ENCODE measurements at regions not wholly inside any gene's neighbourhood (a gene's known extent, or its start where the extent isn't known, plus 50 kb on each side); places are given as distances from the start of the nearest gene placed in this dataset.

DNA sequence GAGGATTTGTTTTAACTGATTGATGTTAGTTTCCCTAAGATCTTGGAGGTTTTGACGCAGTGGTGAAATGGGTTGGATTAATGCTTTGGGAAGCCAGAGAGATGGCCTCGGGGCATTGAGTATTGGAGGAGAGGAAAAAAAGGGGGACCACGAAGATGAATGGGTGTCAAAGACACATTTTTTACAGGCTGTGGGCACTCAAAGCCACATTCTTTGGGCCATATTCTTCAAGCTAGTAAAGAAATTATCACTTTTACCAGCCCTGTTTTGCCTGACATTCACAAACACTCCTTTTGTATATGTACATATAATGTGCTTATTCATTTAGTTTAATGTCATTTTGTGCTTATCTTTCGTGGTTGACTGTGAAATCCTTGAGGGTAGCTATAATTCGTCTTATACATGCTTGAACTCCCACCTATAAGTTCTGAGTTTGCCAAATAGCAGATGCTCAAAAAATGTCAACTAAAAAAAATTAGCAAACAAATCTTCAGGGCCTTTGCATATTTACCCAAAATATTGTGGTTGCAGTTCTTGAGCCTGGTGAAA is 146.3 kb downstream of the ARL6IP6 start:
- no peak for TF ChIP-seq CTCF (IDR thresholded peaks at IDR 0.05; ENCODE audit: insufficient read depth, low read depth, low read length)
- no peak overlapping the region for H3K4me3 ChIP-seq (ENCODE audit: low read depth, low read length)
- peak; percentile 6 for DNase-seq (ENCODE audit: low read depth)

GRCh38 chr2:152863826-152864225 is 145.4 kb downstream of the ARL6IP6 start:
- no peak for DNase-seq (ENCODE audit: low read depth)
- no peak for TF ChIP-seq CTCF (IDR thresholded peaks at IDR 0.05; ENCODE audit: insufficient read depth, low read depth, low read length)
- H3K4me3 ChIP-seq (ENCODE audit: low read depth, low read length) = no peak overlapping the region

- TF ChIP-seq CTCF (IDR thresholded peaks at IDR 0.05; ENCODE audit: insufficient read depth, low read depth, low read length) = peak; percentile 87
- peak; percentile 26 for DNase-seq (ENCODE audit: low read depth)
- H3K4me3 ChIP-seq (ENCODE audit: low read depth, low read length) = no peak overlapping the region
Measured at GRCh38 chr2:152861349-152861942, 143.0 kb downstream of the ARL6IP6 start.

- no peak for DNase-seq (ENCODE audit: low read depth)
- TF ChIP-seq CTCF (IDR thresholded peaks at IDR 0.05; ENCODE audit: insufficient read depth, low read depth, low read length) = no peak
- H3K4me3 ChIP-seq (ENCODE audit: low read depth, low read length) = no peak overlapping the region
Measured at GRCh38 chr2:152858594-152859265, 140.3 kb downstream of the ARL6IP6 start.

DNA sequence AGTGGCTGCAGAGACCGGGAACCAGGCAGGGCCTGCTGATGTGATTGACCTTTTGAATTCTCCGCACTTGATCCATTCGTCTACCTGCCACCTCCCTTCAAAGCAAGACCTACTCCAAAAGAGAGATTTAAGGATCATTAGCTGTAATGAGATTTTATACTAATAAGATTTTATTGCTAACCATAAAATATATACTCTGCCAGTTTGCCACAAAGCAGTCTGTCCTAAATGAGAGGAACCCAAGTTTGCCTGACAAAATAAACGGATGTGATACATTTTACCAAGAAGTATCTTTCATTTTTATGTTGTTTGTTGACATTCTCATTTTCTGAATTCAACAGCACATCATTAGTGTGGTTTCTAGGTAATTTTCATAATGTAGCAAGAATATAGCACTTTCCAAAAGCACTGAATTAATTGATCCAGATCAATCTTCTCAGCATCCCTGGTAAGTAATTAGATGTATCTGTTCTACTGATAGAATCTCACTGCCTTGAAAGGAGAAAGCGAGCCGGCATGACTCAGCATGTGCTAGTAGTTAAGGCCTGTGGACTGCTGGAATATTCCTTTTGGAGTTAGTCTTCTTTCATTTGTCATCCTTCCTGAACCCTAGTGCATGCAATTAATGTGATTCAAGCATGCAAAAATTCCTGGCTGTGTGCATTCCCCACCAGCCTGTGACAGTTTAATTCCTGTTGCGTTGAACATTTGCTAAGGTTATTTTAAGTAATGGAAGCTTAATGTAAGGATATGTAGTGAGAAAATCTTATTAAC is 128.5 kb downstream of the ARL6IP6 start:
- no peak overlapping the region for H3K4me3 ChIP-seq (ENCODE audit: low read depth, low read length)
- TF ChIP-seq CTCF (IDR thresholded peaks at IDR 0.05; ENCODE audit: insufficient read depth, low read depth, low read length) = no peak
- peak; percentile 64 for DNase-seq (ENCODE audit: low read depth)

DNA sequence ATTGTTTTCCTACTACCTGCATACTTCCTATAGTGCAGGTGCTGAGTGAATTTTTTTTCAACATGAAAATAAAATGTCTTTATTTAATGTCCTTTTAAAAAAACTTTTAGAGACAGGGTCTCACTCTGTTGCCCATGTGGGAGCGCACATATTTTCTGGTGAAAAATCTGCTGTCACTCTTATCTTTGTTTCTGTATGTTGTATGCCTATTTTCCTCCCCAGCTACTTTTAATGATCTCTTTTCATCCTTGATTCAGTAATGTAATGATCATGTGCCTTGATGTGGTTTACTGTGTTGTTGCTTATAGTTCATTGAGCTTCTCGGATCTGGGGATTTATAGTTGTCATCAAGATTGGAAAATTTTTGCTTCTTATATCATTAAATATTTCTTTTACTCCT is 117.3 kb downstream of the ARL6IP6 start:
- no peak for DNase-seq (ENCODE audit: low read depth)
- H3K4me3 ChIP-seq (ENCODE audit: low read depth, low read length) = no peak overlapping the region
- TF ChIP-seq CTCF (IDR thresholded peaks at IDR 0.05; ENCODE audit: insufficient read depth, low read depth, low read length) = no peak

All from fibroblast of villous mesenchyme (primary cell).